OCI-LY7 (cell line): ENCODE measurements at regions not wholly inside any gene's neighbourhood (a gene's known extent, or its start where the extent isn't known, plus 50 kb on each side); places are given as distances from the start of the nearest gene placed in this dataset.

Experiments used
- EZH2phosphoT487 ChIP-seq: fragments of 200-600 bp; sonication (generic); IDR thresholded peaks from 2 replicates; pipeline ENCODE4 v1.6.1; 2018; ENCODE audit warnings: low read depth, borderline replicate concordance, mild to moderate bottlenecking, mixed run types, antibody characterized with exemption, low read length, moderate library complexity, mixed read lengths
- TF ChIP-seq, protein P1 (sequence below): fragments of 200-600 bp; sonication (generic); conservative IDR thresholded peaks from 2 replicates; pipeline ENCODE4 v1.5.1; 2014; ENCODE audit warnings: mild to moderate bottlenecking, antibody characterized with exemption, low read length, moderate library complexity, mixed read lengths

DNA sequence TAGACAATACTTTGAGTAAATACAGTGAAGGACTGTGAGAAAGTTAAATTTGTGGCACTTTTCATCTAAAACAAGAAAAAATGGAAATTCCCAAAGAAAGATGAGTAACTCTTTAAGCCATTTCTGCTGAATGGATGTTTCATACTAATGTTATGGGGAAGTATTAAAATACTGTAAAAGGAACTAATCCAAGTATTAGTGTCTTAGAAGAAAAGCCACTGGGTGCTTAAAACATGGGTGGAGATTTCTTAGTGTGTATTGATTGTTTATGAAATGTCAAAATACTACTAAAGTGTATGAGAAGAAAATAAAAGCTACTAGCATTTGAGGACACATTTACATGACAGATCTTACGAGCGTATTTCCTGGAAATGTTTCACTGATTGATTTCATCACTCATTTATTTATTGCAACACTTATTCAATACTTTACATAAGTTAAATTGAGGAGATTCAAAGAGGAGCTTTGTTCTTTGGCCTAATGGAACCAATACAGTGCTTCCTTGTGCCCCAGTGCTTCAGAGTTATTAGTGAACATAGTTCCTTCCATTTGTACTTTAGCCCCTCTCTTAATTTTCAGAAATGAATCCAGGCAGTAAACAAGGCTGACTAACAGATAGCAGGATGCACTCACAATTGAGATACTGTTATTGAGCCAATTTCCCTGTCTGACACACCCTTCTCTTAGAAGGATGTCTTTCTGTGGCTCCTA is 155.5 kb upstream of the AHR start:
- TF ChIP-seq, protein P1, sequence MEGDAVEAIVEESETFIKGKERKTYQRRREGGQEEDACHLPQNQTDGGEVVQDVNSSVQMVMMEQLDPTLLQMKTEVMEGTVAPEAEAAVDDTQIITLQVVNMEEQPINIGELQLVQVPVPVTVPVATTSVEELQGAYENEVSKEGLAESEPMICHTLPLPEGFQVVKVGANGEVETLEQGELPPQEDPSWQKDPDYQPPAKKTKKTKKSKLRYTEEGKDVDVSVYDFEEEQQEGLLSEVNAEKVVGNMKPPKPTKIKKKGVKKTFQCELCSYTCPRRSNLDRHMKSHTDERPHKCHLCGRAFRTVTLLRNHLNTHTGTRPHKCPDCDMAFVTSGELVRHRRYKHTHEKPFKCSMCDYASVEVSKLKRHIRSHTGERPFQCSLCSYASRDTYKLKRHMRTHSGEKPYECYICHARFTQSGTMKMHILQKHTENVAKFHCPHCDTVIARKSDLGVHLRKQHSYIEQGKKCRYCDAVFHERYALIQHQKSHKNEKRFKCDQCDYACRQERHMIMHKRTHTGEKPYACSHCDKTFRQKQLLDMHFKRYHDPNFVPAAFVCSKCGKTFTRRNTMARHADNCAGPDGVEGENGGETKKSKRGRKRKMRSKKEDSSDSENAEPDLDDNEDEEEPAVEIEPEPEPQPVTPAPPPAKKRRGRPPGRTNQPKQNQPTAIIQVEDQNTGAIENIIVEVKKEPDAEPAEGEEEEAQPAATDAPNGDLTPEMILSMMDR, result no peak
- no peak for TF ChIP-seq EZH2phosphoT487
